CD4-positive, alpha-beta T cell (primary cell): ENCODE measurements at regions not wholly inside any gene's neighbourhood (a gene's known extent, or its start where the extent isn't known, plus 50 kb on each side); places are given as distances from the start of the nearest gene placed in this dataset.

Experiments used
- ATAC-seq: fragments of 200-7000 bp; cut with Tn5 transposase; one replicate; pipeline ENCODE4 v1.10.0; 2022; ENCODE audit warnings: mild to moderate bottlenecking; ENCODE audit not compliant: poor library complexity
- CTCF ChIA-PET: fragments of 350-600 bp; sonication (Branson Sonifier 250); formaldehyde crosslinking; loops from one replicate; lab custom pipeline; 2021; ENCODE audit warnings: antibody characterized with exemption, inconsistent platforms; lab: Charles Lee
- POLR2A ChIA-PET: fragments of 350-600 bp; sonication (Branson Sonifier 250); formaldehyde crosslinking; loops from one replicate; lab custom pipeline; 2021; ENCODE audit warnings: antibody characterized with exemption, inconsistent platforms; lab: Charles Lee
- DNase-seq, 14 experiments: peaks; one replicate each; pipeline ENCODE4 v3.0.0-alpha.2; 2013 to 2020; ENCODE audit warnings: mixed read lengths in 2 of 14
- H3K27ac ChIP-seq, 2 donors: one replicate each; pipeline versions ENCODE4 v1.5.1 to v1.7.0; 2013; ENCODE audit warnings: low read length in 2 of 2, low read depth in 1 of 2, mild to moderate bottlenecking in 1 of 2
- H3K27me3 ChIP-seq, 2 experiments: 1 replicate in 1 of 2; 2 replicates in 1 of 2; pipeline versions ENCODE4 v1.6.1 to v1.7.0; 2013; ENCODE audit warnings: low read length in 2 of 2, control low read depth in 1 of 2, mild to moderate bottlenecking in 1 of 2, moderate library complexity in 1 of 2; ENCODE audit not compliant: insufficient read depth in 2 of 2, control insufficient read depth in 1 of 2
- H3K36me3 ChIP-seq: one replicate; pipeline ENCODE4 v1.6.1; 2013; ENCODE audit warnings: low read length, control low read depth; ENCODE audit not compliant: insufficient read depth
- H3K4me1 ChIP-seq: one replicate; pipeline ENCODE4 v1.6.1; 2013; ENCODE audit warnings: low read length, control low read depth; ENCODE audit not compliant: insufficient read depth
- H3K4me3 ChIP-seq: one replicate; pipeline ENCODE4 v1.5.1; 2013; ENCODE audit warnings: mild to moderate bottlenecking, low read length, moderate library complexity
- H3K9me3 ChIP-seq, 2 experiments: 1 replicate in 1 of 2; 2 replicates in 1 of 2; pipeline versions ENCODE4 v1.6.1 to v1.7.0; 2013; ENCODE audit warnings: low read length in 2 of 2, mild to moderate bottlenecking in 2 of 2, control low read depth in 1 of 2, moderate library complexity in 1 of 2; ENCODE audit not compliant: control insufficient read depth in 1 of 2, insufficient read depth in 1 of 2
- H3K27ac Mint-ChIP-seq: one replicate; pipeline ENCODE4 v1.8.0; 2020; ENCODE audit warnings: mixed read lengths
- H3K27me3 Mint-ChIP-seq: one replicate; pipeline ENCODE4 v1.8.0; 2021; ENCODE audit warnings: mixed read lengths
- H3K36me3 Mint-ChIP-seq: one replicate; pipeline ENCODE4 v1.8.0; 2021; ENCODE audit warnings: low read depth, mixed read lengths
- H3K4me1 Mint-ChIP-seq: one replicate; pipeline ENCODE4 v1.8.0; 2021; ENCODE audit warnings: low read depth, mixed read lengths
- H3K4me3 Mint-ChIP-seq: one replicate; pipeline ENCODE4 v1.8.0; 2020; ENCODE audit warnings: mild to moderate bottlenecking, mixed read lengths
- H3K9me3 Mint-ChIP-seq: one replicate; pipeline ENCODE4 v1.8.0; 2020; ENCODE audit warnings: mixed read lengths
- CTCF ChIP-seq: fragments of 200-600 bp; IDR thresholded peaks from one replicate; pipeline ENCODE4 v1.8.0; 2022; ENCODE audit warnings: antibody characterized with exemption, mild to moderate bottlenecking
- intact Hi-C, 2 experiments: fragments of 100-400 bp; cut with DNase I in 1 of 2; cut with micrococcal nuclease in 1 of 2; formaldehyde crosslinking; loops; one replicate each; pipeline versions ENCODE4 v1.15.1 to v1.9.0; 2023 to 2025; cut with DNase I, micrococcal nuclease

DNA sequence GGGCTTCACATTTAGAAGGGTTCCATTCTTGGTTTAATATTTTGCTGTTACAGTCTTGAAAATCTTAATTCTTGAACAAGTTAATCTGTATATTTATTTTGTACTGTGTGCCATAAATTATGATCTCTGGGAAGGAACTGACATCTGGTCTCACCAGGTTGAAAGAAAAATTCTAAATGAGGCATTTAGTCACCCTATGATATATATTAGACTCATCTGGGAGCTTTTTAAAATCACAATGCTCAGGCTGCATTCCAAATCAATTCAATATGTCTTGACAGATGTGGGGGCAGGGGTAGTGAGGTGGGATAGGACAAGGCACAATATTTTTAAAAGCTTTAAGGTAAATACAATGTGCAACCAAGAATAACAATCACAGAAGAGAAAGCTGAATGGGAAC is 569.2 kb downstream of the PRR16 start:
- H3K27ac ChIP-seq = no peak overlapping the region
- no peak for DNase-seq
- ChIA-PET POLR2A (interaction anchor here (1.2 kb wide), 1 partner anchor 14 kb away, joined by 4 read pairs; no protein-coding TSS in a partner anchor), CTCF (no interaction called here)
- no peaks in the 10 kb centered on the region for H3K36me3 ChIP-seq
- H3K27me3 ChIP-seq = no peaks in the 10 kb centered on the region
- Mint-ChIP-seq H3K27me3 (no peaks in the 10 kb centered on the region), H3K27ac (no peak overlapping the region), H3K4me1 (no peaks in the 10 kb centered on the region), H3K4me3 (no peak overlapping the region), H3K9me3 (peaks cover 3% of the 10 kb centered on the region), H3K36me3 (no peaks in the 10 kb centered on the region)
- no peak for ATAC-seq
- intact Hi-C loops = no loop called here
- TF ChIP-seq CTCF = no peak
- no peaks in the 10 kb centered on the region for H3K4me1 ChIP-seq
- H3K9me3 ChIP-seq = no peaks in the 10 kb centered on the region
- no peak overlapping the region for H3K4me3 ChIP-seq

DNA sequence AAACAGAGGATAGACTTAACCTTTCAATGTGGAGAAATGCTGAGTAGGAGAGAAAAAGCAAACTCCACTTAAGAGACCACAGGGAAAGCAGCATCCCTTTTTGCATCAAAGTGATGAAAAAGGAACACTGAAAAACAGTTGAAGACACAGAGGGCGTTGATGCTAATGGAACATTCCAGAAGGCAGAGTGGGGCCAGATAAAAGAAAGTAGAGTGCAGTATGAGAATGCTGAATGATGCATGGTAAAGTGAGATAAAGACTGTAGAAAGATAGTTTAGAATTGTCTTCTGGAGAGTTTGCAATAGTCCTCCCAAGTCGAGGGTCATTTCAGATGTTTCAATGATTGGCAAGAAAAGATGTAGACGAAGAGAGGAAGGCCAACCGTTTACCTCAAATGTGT is 574.3 kb downstream of the PRR16 start:
- Mint-ChIP-seq H3K27me3 (no peaks in the 10 kb centered on the region), H3K36me3 (no peaks in the 10 kb centered on the region), H3K9me3 (peaks cover 10% of the 10 kb centered on the region), H3K27ac (no peak overlapping the region), H3K4me1 (no peaks in the 10 kb centered on the region), H3K4me3 (no peak overlapping the region)
- Histone ChIP-seq H3K9me3 (no peaks in the 10 kb centered on the region), H3K27me3 (no peaks in the 10 kb centered on the region), H3K4me3 (no peak overlapping the region), H3K36me3 (no peaks in the 10 kb centered on the region), H3K27ac (no peak overlapping the region), H3K4me1 (no peaks in the 10 kb centered on the region)
- TF ChIP-seq CTCF = no peak
- ChIA-PET POLR2A (no interaction called here), CTCF (no interaction called here)
- intact Hi-C loops = no loop called here
- no peak for ATAC-seq
- no peak for DNase-seq

DNA sequence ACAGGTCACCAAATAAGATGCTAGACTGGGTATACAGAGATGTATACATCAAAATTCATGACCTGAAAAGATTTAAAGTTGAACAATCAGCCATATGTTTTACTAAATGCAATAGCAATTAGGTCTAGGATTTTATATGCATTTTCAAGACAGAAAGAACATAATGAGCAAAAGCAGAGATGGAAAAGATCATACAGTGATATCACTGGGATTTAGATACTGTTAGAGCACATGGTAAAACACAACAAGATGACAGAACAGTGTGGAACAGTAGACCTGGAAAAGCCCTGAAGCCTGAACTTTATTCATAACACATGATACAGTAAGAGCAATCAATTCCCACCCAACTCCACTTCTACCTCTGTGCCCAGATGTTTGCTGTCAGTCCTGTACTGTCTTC is 585.9 kb downstream of the PRR16 start:
- Histone ChIP-seq H3K4me1 (no peaks in the 10 kb centered on the region), H3K36me3 (no peaks in the 10 kb centered on the region), H3K27me3 (no peaks in the 10 kb centered on the region), H3K4me3 (no peak overlapping the region), H3K27ac (no peak overlapping the region), H3K9me3 (no peaks in the 10 kb centered on the region)
- no peak for TF ChIP-seq CTCF
- POLR2A ChIA-PET = no interaction called here
- H3K27ac Mint-ChIP-seq = no peak overlapping the region
- CTCF ChIA-PET = no interaction called here
- no peak overlapping the region for H3K4me3 Mint-ChIP-seq
- ATAC-seq = no peak
- intact Hi-C loops = no loop called here
- H3K36me3 Mint-ChIP-seq = no peaks in the 10 kb centered on the region
- no peaks in the 10 kb centered on the region for H3K9me3 Mint-ChIP-seq
- H3K4me1 Mint-ChIP-seq = no peaks in the 10 kb centered on the region
- H3K27me3 Mint-ChIP-seq = no peaks in the 10 kb centered on the region
- DNase-seq = no peak
